GM23338 (cell line): ENCODE measurements at regions not wholly inside any gene's neighbourhood (a gene's known extent, or its start where the extent isn't known, plus 50 kb on each side); places are given as distances from the start of the nearest gene placed in this dataset.

Experiments used
- ATAC-seq: fragments of 200-7000 bp; cut with Tn5 transposase; 3 replicates; pipeline ENCODE4 v1.9.1; 2020
- DNase-seq: peaks from one replicate; pipeline ENCODE4 v3.0.0-alpha.2; 2015; ENCODE audit warnings: low spot score
- H2AFZ ChIP-seq: fragments of 200-600 bp; sonication (generic); 2 replicates; pipeline ENCODE4 v1.8.0; 2016; ENCODE audit warnings: antibody characterized with exemption, mild to moderate bottlenecking, moderate library complexity
- H3F3A ChIP-seq: fragments of 200-600 bp; sonication (generic); replicated peaks from 2 replicates; pipeline ENCODE4 v1.8.0; 2017; ENCODE audit warnings: antibody characterized with exemption, mixed run types, low read depth
- H3K27ac ChIP-seq: fragments of 200-600 bp; sonication (generic); 2 replicates; pipeline ENCODE4 v1.6.1; 2016; ENCODE audit warnings: low read depth
- H3K27me3 ChIP-seq: fragments of 200-600 bp; sonication (generic); 2 replicates; pipeline ENCODE4 v1.8.0; 2016; ENCODE audit warnings: mild to moderate bottlenecking, mixed run types, moderate library complexity; ENCODE audit not compliant: insufficient read depth
- H3K36me3 ChIP-seq: fragments of 200-600 bp; sonication (generic); 2 replicates; pipeline ENCODE4 v1.8.0; 2016; ENCODE audit warnings: mild to moderate bottlenecking; ENCODE audit not compliant: insufficient read depth
- H3K4me1 ChIP-seq: fragments of 200-600 bp; sonication (generic); 2 replicates; pipeline ENCODE4 v1.8.0; 2016; ENCODE audit warnings: mild to moderate bottlenecking, moderate library complexity; ENCODE audit not compliant: insufficient read depth
- H3K4me2 ChIP-seq: fragments of 200-600 bp; sonication (generic); 2 replicates; pipeline ENCODE4 v1.7.1; 2017; ENCODE audit warnings: mixed run types
- H3K4me3 ChIP-seq: fragments of 200-600 bp; sonication (generic); 2 replicates; pipeline ENCODE4 v1.6.1; 2016; ENCODE audit warnings: mixed run types
- H3K79me2 ChIP-seq: fragments of 200-600 bp; sonication (generic); replicated peaks from 2 replicates; pipeline ENCODE4 v1.8.0; 2017; ENCODE audit warnings: mild to moderate bottlenecking; ENCODE audit not compliant: insufficient read depth
- H3K9me2 ChIP-seq: fragments of 200-600 bp; sonication (generic); 2 replicates; pipeline ENCODE4 v1.8.0; 2017; ENCODE audit not compliant: insufficient read depth
- H4K20me1 ChIP-seq: fragments of 200-600 bp; sonication (generic); replicated peaks from 2 replicates; pipeline ENCODE4 v1.8.0; 2017; ENCODE audit warnings: mild to moderate bottlenecking; ENCODE audit not compliant: insufficient read depth
- H3K27ac Mint-ChIP-seq: 2 replicates; pipeline ENCODE4 v1.8.0; 2020; ENCODE audit warnings: inconsistent platforms, mild to moderate bottlenecking, moderate library complexity, mixed read lengths
- H3K27me3 Mint-ChIP-seq: 3 replicates; pipeline ENCODE4 v1.8.0; 2022; ENCODE audit warnings: low read depth, mild to moderate bottlenecking, moderate library complexity, mixed read lengths, inconsistent platforms; ENCODE audit not compliant: insufficient read depth, poor library complexity
- H3K36me3 Mint-ChIP-seq: 3 replicates; pipeline ENCODE4 v1.8.0; 2021; ENCODE audit warnings: low read depth, mild to moderate bottlenecking, inconsistent platforms, moderate library complexity, mixed read lengths
- H3K4me1 Mint-ChIP-seq: 3 replicates; pipeline ENCODE4 v1.8.0; 2020; ENCODE audit warnings: mild to moderate bottlenecking, inconsistent platforms, mixed read lengths
- H3K4me3 Mint-ChIP-seq: 3 replicates; pipeline ENCODE4 v1.8.0; 2021; ENCODE audit warnings: moderate library complexity, mild to moderate bottlenecking, inconsistent platforms, mixed read lengths
- H3K9me3 Mint-ChIP-seq: 3 replicates; pipeline ENCODE4 v1.8.0; 2020; ENCODE audit warnings: moderate library complexity, mild to moderate bottlenecking, inconsistent platforms, mixed read lengths
- CREB1 ChIP-seq: fragments of 250-450 bp; sonication (Bioruptor Pico); IDR thresholded peaks from 2 replicates; pipeline ENCODE4 v1.5.0; 2020; ENCODE audit warnings: low read depth, mild to moderate bottlenecking, moderate library complexity
- CTCF ChIP-seq, 2 experiments: fragments of 200-600 bp in 1 of 2; sonication (generic) in 1 of 2; conservative IDR thresholded peaks; 2 replicates each; pipeline versions ENCODE4 v1.5.1 to v1.6.1; 2016 to 2017; ENCODE audit warnings: antibody characterized with exemption in 2 of 2, low read depth in 2 of 2, mild to moderate bottlenecking in 2 of 2, moderate library complexity in 1 of 2
- ETS1 ChIP-seq: IDR thresholded peaks from 2 replicates; pipeline ENCODE4 v1.6.1; 2016; ENCODE audit warnings: antibody characterized with exemption
- EZH2 ChIP-seq: fragments of 200-600 bp; sonication (generic); IDR thresholded peaks from one replicate; pipeline ENCODE4 v1.8.0; 2017; ENCODE audit warnings: antibody characterized with exemption, mild to moderate bottlenecking, low read depth; ENCODE audit not compliant: unreplicated experiment
- EZH2phosphoT487 ChIP-seq: fragments of 200-600 bp; sonication (generic); IDR thresholded peaks from one replicate; pipeline ENCODE4 v1.8.1; 2018; ENCODE audit warnings: antibody characterized with exemption; ENCODE audit not compliant: unreplicated experiment
- JUNB ChIP-seq: IDR thresholded peaks from one replicate; pipeline ENCODE4 v1.6.1; 2016; ENCODE audit warnings: antibody characterized with exemption; ENCODE audit not compliant: unreplicated experiment
- NANOG ChIP-seq: IDR thresholded peaks from 2 replicates; pipeline ENCODE4 v1.6.1; 2016; ENCODE audit warnings: antibody characterized with exemption, borderline replicate concordance
- REST ChIP-seq: IDR thresholded peaks from one replicate; pipeline ENCODE4 v1.6.1; 2018; ENCODE audit warnings: antibody characterized with exemption; ENCODE audit not compliant: unreplicated experiment
- STAT1 ChIP-seq: IDR thresholded peaks from one replicate; pipeline ENCODE4 v1.6.1; 2016; ENCODE audit warnings: antibody characterized with exemption; ENCODE audit not compliant: unreplicated experiment
- ZNF114 ChIP-seq: fragments of 250-450 bp; sonication (Bioruptor Pico); IDR thresholded peaks from 2 replicates; pipeline ENCODE4 v1.5.0; 2020; ENCODE audit warnings: mild to moderate bottlenecking, moderate library complexity
- ZNF331 ChIP-seq: fragments of 250-450 bp; sonication (Bioruptor Pico); IDR thresholded peaks from 2 replicates; pipeline ENCODE4 v1.5.0; 2020; ENCODE audit warnings: low read depth, mild to moderate bottlenecking, moderate library complexity

- TF ChIP-seq CTCF (conservative IDR thresholded peaks at IDR 0.05; ENCODE audit: low read depth in 2 of 2) (no peak), EZH2phosphoT487 (no peak), ZNF114 (CRISPR knock-in tag) (no peak), REST (no peak), ETS1 (no peak), ZNF331 (CRISPR knock-in tag) (no peak), STAT1 (no peak), CREB1 (CRISPR knock-in tag) (no peak), NANOG (no peak), EZH2 (no peak), JUNB (no peak)
Measured at GRCh38 chr11:38173676-38174075, 1575.6 kb upstream of the RAG2 start (continued).

- peaks cover 14% of the 10 kb centered on the region; the same call in 2 of the 3 replicates for H3K9me3 Mint-ChIP-seq
- H3K4me3 ChIP-seq: no peak overlapping the region
- no peak overlapping the region for H3K4me2 ChIP-seq
- H4K20me1 ChIP-seq: no peaks in the 10 kb centered on the region
- H3K27me3 ChIP-seq: no peaks in the 10 kb centered on the region
- no peak overlapping the region for H3K4me3 Mint-ChIP-seq
- H3K36me3 Mint-ChIP-seq: peaks cover 6% of the 10 kb centered on the region; the same call in 1 of the 3 replicates
- H3K79me2 ChIP-seq: no peaks in the 10 kb centered on the region
- H3K27ac Mint-ChIP-seq: no peak overlapping the region
- H3K27me3 Mint-ChIP-seq: peaks cover 1% of the 10 kb centered on the region
- no peaks in the 10 kb centered on the region for H3K36me3 ChIP-seq
- no peak overlapping the region for H3K27ac ChIP-seq
- no peaks in the 10 kb centered on the region for H3K4me1 Mint-ChIP-seq
- DNase-seq (no peak), ATAC-seq (no peak)
- no peaks in the 10 kb centered on the region for H3K4me1 ChIP-seq
- no peaks in the 10 kb centered on the region for H3K9me2 ChIP-seq
- H3F3A ChIP-seq: no peaks in the 10 kb centered on the region
- no peak overlapping the region for H2AFZ ChIP-seq
- TF ChIP-seq JUNB (no peak), ZNF331 (CRISPR knock-in tag) (no peak), CTCF (conservative IDR thresholded peaks at IDR 0.05; ENCODE audit: low read depth in 2 of 2) (no peak), ZNF114 (CRISPR knock-in tag) (no peak), NANOG (no peak), STAT1 (no peak)
Measured at GRCh38 chr11:38169286-38169685, 1571.2 kb upstream of the RAG2 start.
